ENCODE measurements at regions not wholly inside any gene's neighbourhood (a gene's known extent, or its start where the extent isn't known, plus 50 kb on each side); places are given as distances from the start of the nearest gene placed in this dataset.

- CTCF ChIA-PET, result interaction anchor here (1.5 kb wide), 1 partner anchor 11 kb away, joined by 4 read pairs; no protein-coding TSS in a partner anchor
- POLR2A ChIA-PET, result no interaction called here
- Histone ChIP-seq H3K36me3 (ENCODE audit: control insufficient read depth in 1 of 2, insufficient read depth in 2 of 2, low read length in 2 of 2) (no peaks in the 10 kb centered on the region), H3K9ac (ENCODE audit: low read length) (no peak overlapping the region), H3K4me3 (replicated peaks in 1 of 2; ENCODE audit: low read depth in 1 of 2, low read length in 2 of 2) (no peak overlapping the region), H3K4me2 (ENCODE audit: low read length) (no peak overlapping the region), H4K20me1 (ENCODE audit: insufficient read depth) (no peaks in the 10 kb centered on the region), H3K9me3 (ENCODE audit: control insufficient read depth in 1 of 2, insufficient read depth in 1 of 2, low read depth in 1 of 2, low read length in 2 of 2) (no peaks in the 10 kb centered on the region), H3K27ac (ENCODE audit: low read depth, low read length) (no peak overlapping the region), H3K4me1 (ENCODE audit: control insufficient read depth in 1 of 2, insufficient read depth in 2 of 2, low read length in 2 of 2) (no peaks in the 10 kb centered on the region), H3K79me2 (ENCODE audit: insufficient read depth, low read length) (no peaks in the 10 kb centered on the region), H2AFZ (ENCODE audit: low read depth, low read length, poor library complexity, severe bottlenecking) (no peak overlapping the region), H3K9me2 (ENCODE audit: insufficient read depth) (no peaks in the 10 kb centered on the region), H3K27me3 (ENCODE audit: insufficient read depth, low read length) (no peaks in the 10 kb centered on the region)
- no TSS peak for BruUV-seq (replicated peaks)
- RAD21 ChIA-PET (ENCODE audit: low non-redundant PET in 1 of 2, low total read pairs in 2 of 2, uncharacterized antibody in 2 of 2, unreplicated experiment in 2 of 2), result no interaction called here
- TF ChIP-seq TCF7L2 (IDR thresholded peaks at IDR 0.05; ENCODE audit: borderline replicate concordance, extremely low read depth, insufficient read depth, insufficient read length) (no peak), ELF1 (IDR thresholded peaks at IDR 0.05; ENCODE audit: borderline replicate concordance, low read depth) (no peak), YY1 (IDR thresholded peaks at IDR 0.05; ENCODE audit: extremely low read depth, insufficient replicate concordance, low read depth, low read length) (no peak), EZH2 (IDR thresholded peaks at IDR 0.05) (no peak), CBX3 (IDR thresholded peaks at IDR 0.05; ENCODE audit: low read depth) (no peak), ZNF274 (IDR thresholded peaks at IDR 0.05; ENCODE audit: low read depth, low read length) (no peak), SRF (IDR thresholded peaks at IDR 0.05; ENCODE audit: low read depth) (no peak), FOSL1 (IDR thresholded peaks at IDR 0.05; ENCODE audit: low read depth) (no peak), POLR2AphosphoS5 (IDR thresholded peaks at IDR 0.05; ENCODE audit: low read depth, low read length) (no peak), JUND (IDR thresholded peaks at IDR 0.05) (no peak)
- ATAC-seq (no peak), DNase-seq (ENCODE audit: low read depth, low spot score) (no peak)
- intact Hi-C loops (cut with micrococcal nuclease), result no loop called here
Measured at GRCh38 chr5:103821361-103821760, 258.8 kb upstream of the NUDT12 start.

DNA sequence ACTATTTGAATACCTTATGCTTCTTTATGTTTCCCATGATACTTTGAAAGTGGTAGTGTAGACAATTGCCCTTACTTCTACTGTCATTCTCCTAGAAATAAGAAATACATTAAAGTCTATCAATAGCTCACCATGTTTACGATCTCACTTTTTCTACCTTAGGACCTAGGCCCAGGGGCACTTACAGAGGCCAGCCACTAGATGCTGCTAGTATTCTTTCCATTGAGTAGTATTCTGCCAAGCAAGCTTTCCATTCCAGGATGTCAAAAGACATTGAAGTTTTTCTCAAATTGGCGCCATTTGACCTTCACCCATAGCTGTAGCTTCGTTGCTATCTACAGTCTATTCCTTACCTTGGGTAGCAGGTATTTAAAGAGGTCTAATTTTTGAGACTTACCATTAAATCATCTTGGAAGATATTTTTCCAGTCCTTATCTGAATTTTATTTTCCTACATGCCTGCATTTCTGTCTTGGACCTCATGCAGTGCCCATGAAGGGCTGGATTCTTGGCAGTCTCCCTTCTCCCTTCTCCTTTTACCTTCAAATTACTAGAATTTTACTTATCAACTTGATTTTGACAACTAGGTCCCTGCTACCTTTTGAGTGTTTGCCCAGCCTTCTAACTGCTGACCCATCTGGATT is 246.0 kb upstream of the NUDT12 start:
- Histone ChIP-seq H3K4me1 (ENCODE audit: control insufficient read depth in 1 of 2, insufficient read depth in 2 of 2, low read length in 2 of 2) (peaks cover 0 to 5% of the 10 kb centered on the region in 2 experiments; a peak in 2 of 4 replicates), H2AFZ (ENCODE audit: low read depth, low read length, poor library complexity, severe bottlenecking) (peak overlapping the region; percentile 100), H4K20me1 (ENCODE audit: insufficient read depth) (no peaks in the 10 kb centered on the region), H3K79me2 (ENCODE audit: insufficient read depth, low read length) (no peaks in the 10 kb centered on the region), H3K4me2 (ENCODE audit: low read length) (peak overlapping the region; percentile 20; the same call in 1 of the 2 replicates), H3K27me3 (ENCODE audit: insufficient read depth, low read length) (no peaks in the 10 kb centered on the region), H3K27ac (ENCODE audit: low read depth, low read length) (no peak overlapping the region), H3K36me3 (ENCODE audit: control insufficient read depth in 1 of 2, insufficient read depth in 2 of 2, low read length in 2 of 2) (no peaks in the 10 kb centered on the region), H3K4me3 (replicated peaks in 1 of 2; ENCODE audit: low read depth in 1 of 2, low read length in 2 of 2) (no peak overlapping the region), H3K9me3 (ENCODE audit: control insufficient read depth in 1 of 2, insufficient read depth in 1 of 2, low read depth in 1 of 2, low read length in 2 of 2) (no peaks in the 10 kb centered on the region), H3K9ac (ENCODE audit: low read length) (no peak overlapping the region), H3K9me2 (ENCODE audit: insufficient read depth) (no peaks in the 10 kb centered on the region)
- peak; percentile 59 to 99 (median 98); a peak in 5 of 6 replicates for TF ChIP-seq CTCF (IDR thresholded peaks at IDR 0.05 in 2 of 3, conservative IDR thresholded peaks at IDR 0.05 in 1 of 3; ENCODE audit: borderline replicate concordance in 1 of 3, insufficient read depth in 1 of 3, low read depth in 2 of 3, low read length in 2 of 3)
- TF ChIP-seq RAD21 (IDR thresholded peaks at IDR 0.05; ENCODE audit: low read depth), result peak; percentile 96
- TF ChIP-seq CBX3 (IDR thresholded peaks at IDR 0.05; ENCODE audit: low read depth), result peak; percentile 40; the same call in 1 of the 2 replicates
- no peak for TF ChIP-seq CEBPB (IDR thresholded peaks at IDR 0.05; ENCODE audit: low read depth)
- no TSS peak for BruUV-seq (replicated peaks)
- ChIA-PET RAD21 (ENCODE audit: low non-redundant PET in 1 of 2, low total read pairs in 2 of 2, uncharacterized antibody in 2 of 2, unreplicated experiment in 2 of 2) (interaction anchor here (0.6 to 1.7 kb wide), 7 partner anchors 221 to 371 kb away, joined by 4 to 14 read pairs (median 4); no protein-coding TSS in a partner anchor), CTCF (interaction anchor here (0.6 to 4.3 kb wide), 10 partner anchors 12 to 604 kb away, joined by 3 to 64 read pairs (median 4); no protein-coding TSS in a partner anchor), POLR2A (no interaction called here)
- intact Hi-C loops (cut with micrococcal nuclease), result loop anchor here (1.0 to 2.0 kb wide), 3 partner anchors 222 to 604 kb away; no protein-coding TSS in a partner anchor
- DNase-seq (ENCODE audit: low read depth, low spot score) (peak; percentile 61), ATAC-seq (peak; percentile 99)

Data from HCT116 (cell line).